Hepatocyte (in vitro differentiated cells): ENCODE measurements at regions not wholly inside any gene's neighbourhood (a gene's known extent, or its start where the extent isn't known, plus 50 kb on each side); places are given as distances from the start of the nearest gene placed in this dataset.

Experiments used
- DNase-seq: peaks from one replicate; pipeline ENCODE4 v3.0.0-alpha.2; 2016; ENCODE audit warnings: low spot score
- H2AFZ ChIP-seq: fragments of 200-600 bp; sonication (generic); 2 replicates; pipeline ENCODE4 v1.6.0; 2016; ENCODE audit warnings: antibody characterized with exemption, mild to moderate bottlenecking
- H3K27ac ChIP-seq: fragments of 200-600 bp; sonication (generic); 2 replicates; pipeline ENCODE4 v1.5.1; 2016; ENCODE audit warnings: mild to moderate bottlenecking
- H3K27me3 ChIP-seq: fragments of 200-600 bp; sonication (generic); 2 replicates; pipeline ENCODE4 v1.6.1; 2016
- H3K36me3 ChIP-seq: fragments of 200-600 bp; sonication (generic); replicated peaks from 2 replicates; pipeline ENCODE4 v1.5.1; 2016; ENCODE audit warnings: low read depth; ENCODE audit not compliant: insufficient read depth
- H3K4me1 ChIP-seq: fragments of 200-600 bp; sonication (generic); 2 replicates; pipeline ENCODE4 v1.5.1; 2016; ENCODE audit warnings: mild to moderate bottlenecking, moderate library complexity; ENCODE audit not compliant: insufficient read depth
- H3K4me2 ChIP-seq: fragments of 200-600 bp; sonication (generic); 2 replicates; pipeline ENCODE4 v1.6.0; 2016
- H3K4me3 ChIP-seq: fragments of 200-600 bp; sonication (generic); 2 replicates; pipeline ENCODE4 v1.5.1; 2016; ENCODE audit warnings: mild to moderate bottlenecking
- H3K79me2 ChIP-seq: fragments of 200-600 bp; sonication (generic); 2 replicates; pipeline ENCODE4 v1.6.0; 2017; ENCODE audit warnings: mild to moderate bottlenecking
- H3K9me2 ChIP-seq: fragments of 200-600 bp; sonication (generic); replicated peaks from 2 replicates; pipeline ENCODE4 v1.6.0; 2017; ENCODE audit warnings: mild to moderate bottlenecking; ENCODE audit not compliant: insufficient read depth
- H3K9me3 ChIP-seq: fragments of 200-600 bp; sonication (generic); 2 replicates; pipeline ENCODE4 v1.5.1; 2016; ENCODE audit warnings: low read depth, mild to moderate bottlenecking
- H4K20me1 ChIP-seq: fragments of 200-600 bp; sonication (generic); 2 replicates; pipeline ENCODE4 v1.6.0; 2016; ENCODE audit warnings: mild to moderate bottlenecking; ENCODE audit not compliant: insufficient read depth, poor library complexity, severe bottlenecking
- EZH2 ChIP-seq: fragments of 200-600 bp; sonication (generic); IDR thresholded peaks from 2 replicates; pipeline ENCODE4 v1.6.1; 2016; ENCODE audit warnings: antibody characterized with exemption, mild to moderate bottlenecking, borderline replicate concordance
- EZH2phosphoT487 ChIP-seq: fragments of 200-600 bp; sonication (generic); IDR thresholded peaks from one replicate; pipeline ENCODE4 v1.6.1; 2018; ENCODE audit warnings: antibody characterized with exemption, mild to moderate bottlenecking, low read depth, moderate library complexity; ENCODE audit not compliant: unreplicated experiment, severe bottlenecking
- WGBS: methylation state at CpG from one replicate; pipeline ENCODE4 v1.1.6; 2016; ENCODE audit warnings: low lambda C conversion rate; ENCODE audit errors: missing lambda C conversion rate; 5-methylcytosine and 5-hydroxymethylcytosine counted together
- TF ChIP-seq, protein P1 (sequence below): fragments of 200-600 bp; sonication (generic); IDR thresholded peaks from 2 replicates; pipeline ENCODE4 v1.5.1; 2016; ENCODE audit warnings: antibody characterized with exemption, mild to moderate bottlenecking; ENCODE audit not compliant: poor library complexity

DNA sequence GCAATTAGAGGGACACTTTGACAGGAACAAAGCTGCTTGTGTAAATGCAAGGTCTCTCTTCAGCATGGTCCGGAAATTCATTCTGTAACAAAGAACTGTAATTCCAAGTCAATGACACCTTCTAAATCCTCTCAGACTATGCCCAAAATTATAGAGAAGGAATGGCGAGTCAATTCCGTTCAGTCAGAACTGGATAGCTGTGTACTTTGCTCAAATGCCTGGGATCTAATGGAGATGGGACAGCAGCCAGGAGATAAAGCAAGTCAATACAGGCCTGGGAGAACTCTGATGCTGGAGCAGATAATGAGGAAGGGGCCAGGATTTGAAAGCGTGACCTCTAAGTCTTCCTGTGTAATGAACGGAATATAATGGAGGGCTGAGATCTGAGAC is 96.4 kb upstream of the SPRY4 start:
- Histone ChIP-seq H3K4me3 (no peak overlapping the region), H3K27ac (no peak overlapping the region), H3K4me1 (peaks cover 9% of the 10 kb centered on the region), H3K27me3 (no peaks in the 10 kb centered on the region), H3K9me2 (peaks cover 2% of the 10 kb centered on the region), H3K4me2 (no peak overlapping the region), H3K36me3 (no peaks in the 10 kb centered on the region), H2AFZ (no peak overlapping the region), H3K9me3 (no peaks in the 10 kb centered on the region), H4K20me1 (no peaks in the 10 kb centered on the region), H3K79me2 (no peaks in the 10 kb centered on the region)
- 52% methylated on average over 5 of the region's 5 CpGs for WGBS
- TF ChIP-seq EZH2 (no peak), EZH2phosphoT487 (no peak)
- TF ChIP-seq, protein P1, sequence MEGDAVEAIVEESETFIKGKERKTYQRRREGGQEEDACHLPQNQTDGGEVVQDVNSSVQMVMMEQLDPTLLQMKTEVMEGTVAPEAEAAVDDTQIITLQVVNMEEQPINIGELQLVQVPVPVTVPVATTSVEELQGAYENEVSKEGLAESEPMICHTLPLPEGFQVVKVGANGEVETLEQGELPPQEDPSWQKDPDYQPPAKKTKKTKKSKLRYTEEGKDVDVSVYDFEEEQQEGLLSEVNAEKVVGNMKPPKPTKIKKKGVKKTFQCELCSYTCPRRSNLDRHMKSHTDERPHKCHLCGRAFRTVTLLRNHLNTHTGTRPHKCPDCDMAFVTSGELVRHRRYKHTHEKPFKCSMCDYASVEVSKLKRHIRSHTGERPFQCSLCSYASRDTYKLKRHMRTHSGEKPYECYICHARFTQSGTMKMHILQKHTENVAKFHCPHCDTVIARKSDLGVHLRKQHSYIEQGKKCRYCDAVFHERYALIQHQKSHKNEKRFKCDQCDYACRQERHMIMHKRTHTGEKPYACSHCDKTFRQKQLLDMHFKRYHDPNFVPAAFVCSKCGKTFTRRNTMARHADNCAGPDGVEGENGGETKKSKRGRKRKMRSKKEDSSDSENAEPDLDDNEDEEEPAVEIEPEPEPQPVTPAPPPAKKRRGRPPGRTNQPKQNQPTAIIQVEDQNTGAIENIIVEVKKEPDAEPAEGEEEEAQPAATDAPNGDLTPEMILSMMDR: no peak
- no peak for DNase-seq

DNA sequence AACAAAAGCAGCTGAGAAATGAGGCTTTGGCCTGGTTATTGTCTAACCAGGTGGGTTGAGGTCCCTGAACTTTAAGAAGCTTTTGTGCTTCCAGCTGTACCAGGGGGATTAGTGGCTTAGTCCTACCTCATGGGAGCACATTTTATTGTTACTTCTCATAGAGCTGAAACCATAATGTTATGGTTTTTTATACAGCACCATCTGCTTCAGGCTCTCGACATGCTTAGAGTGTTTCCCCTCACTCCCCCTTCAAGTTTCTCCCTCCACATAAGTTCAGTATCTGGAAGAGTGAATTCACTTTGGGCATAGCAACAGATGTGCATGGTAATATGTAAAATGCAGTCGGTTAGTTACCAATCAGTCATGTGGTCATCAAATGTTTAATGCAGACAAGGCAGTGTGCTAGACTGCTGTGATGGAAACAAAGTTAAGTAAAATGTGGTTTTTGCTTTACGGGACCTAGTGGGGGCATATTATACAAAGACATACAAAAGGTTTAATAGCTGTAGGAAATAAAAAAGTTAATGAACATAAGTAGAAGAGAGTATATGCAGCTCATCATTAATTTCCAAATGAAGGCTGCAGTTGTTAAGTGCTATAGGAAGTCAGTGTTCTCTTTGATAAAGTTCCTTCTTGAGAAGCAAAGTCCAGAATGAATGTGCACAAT is 95.9 kb upstream of the SPRY4 start:
- H3K27ac ChIP-seq: no peak overlapping the region

DNA sequence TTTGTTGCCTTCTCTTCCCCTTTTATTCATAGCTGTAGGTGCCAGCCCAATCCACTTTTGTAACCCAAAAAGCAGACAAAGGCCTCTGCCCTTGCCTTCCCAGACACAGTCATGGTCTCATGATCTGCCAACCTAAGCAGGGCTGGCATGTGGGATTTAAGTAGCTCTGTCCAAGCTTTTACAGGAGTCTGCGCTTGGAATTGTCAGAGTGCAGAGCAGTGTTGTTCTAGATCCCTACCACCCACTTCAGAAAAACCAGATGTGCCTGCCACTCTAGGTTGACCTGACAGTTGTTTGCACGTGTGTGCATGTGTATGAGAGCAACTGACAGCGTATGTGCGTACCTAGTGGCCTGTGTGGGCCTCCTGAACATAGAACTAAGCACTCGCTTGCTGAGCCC is 87.8 kb upstream of the SPRY4 start:
- TF ChIP-seq EZH2phosphoT487: no peak
- TF ChIP-seq EZH2: no peak
- TF ChIP-seq, protein P1: no peak
- 86% methylated on average over 5 of the region's 5 CpGs for WGBS
- no peak overlapping the region for H3K4me3 ChIP-seq

More for the DNA sequence above, 95.9 kb upstream of the SPRY4 start:
- WGBS: 53% methylated on average over 3 of the region's 3 CpGs
- no peak overlapping the region for H2AFZ ChIP-seq
- no peaks in the 10 kb centered on the region for H3K9me3 ChIP-seq
- H3K79me2 ChIP-seq: no peaks in the 10 kb centered on the region
- H3K4me3 ChIP-seq: no peak overlapping the region
- no peak overlapping the region for H3K4me2 ChIP-seq
- DNase-seq: no peak
- no peaks in the 10 kb centered on the region for H3K36me3 ChIP-seq
- H3K9me2 ChIP-seq: peaks cover 2% of the 10 kb centered on the region
- no peaks in the 10 kb centered on the region for H4K20me1 ChIP-seq
- no peaks in the 10 kb centered on the region for H3K27me3 ChIP-seq
- peaks cover 9% of the 10 kb centered on the region for H3K4me1 ChIP-seq
- TF ChIP-seq, protein P1: no peak
- TF ChIP-seq EZH2phosphoT487 (no peak), EZH2 (no peak)

More for the DNA sequence above, 87.8 kb upstream of the SPRY4 start:
- Histone ChIP-seq H3K4me1 (no peaks in the 10 kb centered on the region), H3K27me3 (no peaks in the 10 kb centered on the region), H3K9me2 (no peaks in the 10 kb centered on the region), H3K4me2 (no peak overlapping the region), H2AFZ (no peak overlapping the region), H3K79me2 (no peaks in the 10 kb centered on the region), H3K36me3 (no peaks in the 10 kb centered on the region), H3K27ac (no peak overlapping the region), H3K9me3 (no peaks in the 10 kb centered on the region), H4K20me1 (no peaks in the 10 kb centered on the region)
- DNase-seq: no peak
